Effector memory CD8-positive, alpha-beta T cell (primary cell): ENCODE measurements at regions not wholly inside any gene's neighbourhood (a gene's known extent, or its start where the extent isn't known, plus 50 kb on each side); places are given as distances from the start of the nearest gene placed in this dataset.

Source experiments
- ATAC-seq: fragments of 150-1000 bp; cut with Tn5 transposase; replicated peaks from 2 replicates; pipeline ENCODE4 v1.10.0; 2021; ENCODE audit warnings: mild to moderate bottlenecking, moderate library complexity
- DNase-seq, 3 experiments: peaks; one replicate each; pipeline ENCODE4 v3.0.0; 2021
- H3K27ac Mint-ChIP-seq, 2 donors: one replicate each; pipeline ENCODE4 v1.8.0; 2022; ENCODE audit warnings: mild to moderate bottlenecking in 2 of 2, mixed read lengths in 2 of 2, moderate library complexity in 2 of 2
- H3K27me3 Mint-ChIP-seq, 2 donors: one replicate each; pipeline ENCODE4 v1.8.0; 2022; ENCODE audit warnings: mixed read lengths in 2 of 2
- H3K36me3 Mint-ChIP-seq: one replicate; pipeline ENCODE4 v1.8.0; 2022; ENCODE audit warnings: mild to moderate bottlenecking, moderate library complexity, mixed read lengths; ENCODE audit not compliant: insufficient read depth
- H3K4me1 Mint-ChIP-seq, 2 donors: one replicate each; pipeline ENCODE4 v1.8.0; 2022; ENCODE audit warnings: low read depth in 2 of 2, mixed read lengths in 2 of 2
- H3K4me3 Mint-ChIP-seq, 2 donors: one replicate each; pipeline ENCODE4 v1.8.0; 2022; ENCODE audit warnings: mild to moderate bottlenecking in 2 of 2, mixed read lengths in 2 of 2, moderate library complexity in 2 of 2
- H3K9me3 Mint-ChIP-seq, 2 donors: one replicate each; pipeline ENCODE4 v1.8.0; 2022; ENCODE audit warnings: mixed read lengths in 2 of 2

DNA sequence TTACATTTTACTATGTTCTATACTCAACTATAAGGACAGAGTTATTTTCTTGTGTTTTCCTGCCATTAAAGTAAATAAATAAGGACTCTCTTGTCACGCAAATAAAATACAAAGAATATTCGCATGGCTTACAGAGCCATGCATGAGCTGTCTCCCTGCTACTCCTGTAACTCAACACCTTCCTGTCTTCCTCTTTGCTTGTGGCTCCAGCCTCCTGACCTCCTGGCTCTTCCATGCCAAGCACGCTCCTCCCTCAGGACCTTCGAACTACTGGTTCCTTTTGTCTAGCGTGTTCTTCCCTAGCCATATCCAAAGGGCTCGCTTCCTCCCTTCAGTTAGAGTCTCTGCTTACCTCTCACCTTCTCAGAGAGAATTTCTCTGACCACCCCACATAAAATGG is 124.3 kb upstream of the TMC3 start:
- Mint-ChIP-seq H3K9me3 (no peaks in the 10 kb centered on the region), H3K36me3 (no peaks in the 10 kb centered on the region), H3K4me1 (no peaks in the 10 kb centered on the region), H3K27ac (no peak overlapping the region), H3K27me3 (peaks cover 32 to 62% of the 10 kb centered on the region in 2 donors), H3K4me3 (no peak overlapping the region)
- ATAC-seq (no peak), DNase-seq (no peak)

- DNase-seq (no peak), ATAC-seq (no peak)
- no peak overlapping the region for H3K4me3 Mint-ChIP-seq
- H3K4me1 Mint-ChIP-seq, result no peaks in the 10 kb centered on the region
- peaks cover 43 to 66% of the 10 kb centered on the region in 2 donors for H3K27me3 Mint-ChIP-seq
- no peak overlapping the region for H3K27ac Mint-ChIP-seq
- no peaks in the 10 kb centered on the region for H3K9me3 Mint-ChIP-seq
- H3K36me3 Mint-ChIP-seq, result no peaks in the 10 kb centered on the region
Measured at GRCh38 chr15:81497238-81497637, 123.2 kb upstream of the TMC3 start.

DNA sequence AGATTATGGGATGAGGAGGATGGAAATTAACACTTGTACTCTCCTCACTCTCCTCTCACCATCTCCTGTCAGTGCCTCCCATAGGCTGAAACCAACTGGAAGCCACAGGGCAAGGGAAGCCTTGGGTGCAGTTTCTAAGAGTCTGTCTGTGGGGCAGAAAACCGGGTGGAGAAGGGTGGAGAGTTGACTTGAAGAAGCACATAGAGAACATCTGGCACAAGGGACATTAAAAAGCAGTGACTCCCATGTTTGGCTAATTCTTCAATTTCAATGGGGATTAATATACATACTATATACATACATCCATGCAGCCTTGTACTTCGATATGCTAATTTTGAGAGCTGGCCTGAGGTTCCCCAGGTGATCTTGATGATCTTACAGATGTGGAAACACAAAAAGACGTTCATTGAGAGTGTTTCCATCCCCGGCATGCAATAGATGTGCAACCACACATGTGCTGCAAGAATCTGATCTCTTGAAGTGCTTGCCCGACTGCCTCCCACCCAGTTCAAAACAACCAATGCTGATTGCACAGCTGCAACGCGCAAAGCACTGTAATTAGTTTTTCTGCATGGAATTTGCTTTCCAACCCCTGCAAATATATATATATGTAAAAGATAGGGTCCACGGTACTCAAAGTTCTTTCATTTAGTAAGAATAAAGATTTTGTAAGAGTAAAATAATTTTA is 121.9 kb upstream of the TMC3 start:
- DNase-seq, result no peak
- H3K36me3 Mint-ChIP-seq, result no peaks in the 10 kb centered on the region
- no peak overlapping the region for H3K27ac Mint-ChIP-seq
- peaks cover 55 to 74% of the 10 kb centered on the region in 2 donors for H3K27me3 Mint-ChIP-seq
- no peaks in the 10 kb centered on the region for H3K9me3 Mint-ChIP-seq
- no peak for ATAC-seq
- H3K4me1 Mint-ChIP-seq, result no peaks in the 10 kb centered on the region
- no peak overlapping the region for H3K4me3 Mint-ChIP-seq

- Mint-ChIP-seq H3K4me1 (no peaks in the 10 kb centered on the region), H3K9me3 (no peaks in the 10 kb centered on the region), H3K27ac (no peak overlapping the region), H3K27me3 (peaks cover 62 to 76% of the 10 kb centered on the region in 2 donors), H3K4me3 (no peak overlapping the region), H3K36me3 (no peaks in the 10 kb centered on the region)
- ATAC-seq (no peak), DNase-seq (no peak)
Measured at GRCh38 chr15:81492969-81493645, 119.1 kb upstream of the TMC3 start.

- H3K36me3 Mint-ChIP-seq, result no peaks in the 10 kb centered on the region
- no peaks in the 10 kb centered on the region for H3K4me1 Mint-ChIP-seq
- H3K27me3 Mint-ChIP-seq, result peaks cover 60 to 72% of the 10 kb centered on the region in 2 donors
- ATAC-seq (no peak), DNase-seq (no peak)
- H3K9me3 Mint-ChIP-seq, result no peaks in the 10 kb centered on the region
- H3K27ac Mint-ChIP-seq, result no peak overlapping the region
- no peak overlapping the region for H3K4me3 Mint-ChIP-seq
Measured at GRCh38 chr15:81492331-81492968, 118.4 kb upstream of the TMC3 start.

GRCh38 chr15:81491414-81492096 is 117.5 kb upstream of the TMC3 start:
- Mint-ChIP-seq H3K4me3 (no peak overlapping the region), H3K36me3 (no peaks in the 10 kb centered on the region), H3K27ac (no peak overlapping the region), H3K4me1 (no peaks in the 10 kb centered on the region), H3K27me3 (peaks cover 58 to 69% of the 10 kb centered on the region in 2 donors), H3K9me3 (no peaks in the 10 kb centered on the region)
- ATAC-seq, result no peak
- DNase-seq, result no peak

DNA sequence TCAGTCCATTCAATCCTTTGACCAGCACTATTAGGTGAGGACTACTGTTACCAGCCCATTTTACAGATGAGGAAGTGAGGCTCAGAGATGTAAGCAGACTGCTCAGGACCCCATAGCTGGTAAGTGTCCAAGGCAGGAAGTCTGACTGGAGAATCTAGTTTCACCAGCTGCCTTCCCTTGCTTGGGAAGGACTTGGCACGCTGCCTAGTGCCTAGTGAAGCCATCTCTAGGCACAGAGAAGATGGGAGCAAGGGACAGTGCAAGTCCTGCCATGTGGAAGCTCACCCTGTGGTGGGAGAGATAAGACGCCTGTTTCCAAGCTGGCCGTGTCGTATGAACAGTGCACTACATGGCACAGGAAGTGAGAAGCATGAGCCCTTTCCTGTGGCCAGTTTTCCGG is 111.8 kb upstream of the TMC3 start:
- no peak for DNase-seq
- peaks cover 23 to 25% of the 10 kb centered on the region in 2 donors for H3K27me3 Mint-ChIP-seq

GRCh38 chr15:81484086-81484955 is 110.3 kb upstream of the TMC3 start:
- no peak overlapping the region for H3K27ac Mint-ChIP-seq

More for the DNA sequence above, 111.8 kb upstream of the TMC3 start:
- Mint-ChIP-seq H3K4me3 (no peak overlapping the region), H3K36me3 (no peaks in the 10 kb centered on the region), H3K27ac (no peak overlapping the region), H3K4me1 (no peaks in the 10 kb centered on the region), H3K9me3 (no peaks in the 10 kb centered on the region)
- no peak for ATAC-seq

GRCh38 chr15:81483496-81483895 is 109.5 kb upstream of the TMC3 start:
- Mint-ChIP-seq H3K4me3 (no peak overlapping the region), H3K36me3 (no peaks in the 10 kb centered on the region), H3K27me3 (peaks cover 14 to 29% of the 10 kb centered on the region in 2 donors), H3K27ac (no peak overlapping the region), H3K9me3 (no peaks in the 10 kb centered on the region), H3K4me1 (no peaks in the 10 kb centered on the region)
- DNase-seq (no peak), ATAC-seq (no peak)

More at GRCh38 chr15:81484086-81484955, 110.3 kb upstream of the TMC3 start:
- ATAC-seq (no peak), DNase-seq (no peak)
- no peaks in the 10 kb centered on the region for H3K36me3 Mint-ChIP-seq
- H3K9me3 Mint-ChIP-seq, result no peaks in the 10 kb centered on the region
- H3K4me3 Mint-ChIP-seq, result no peak overlapping the region
- peaks cover 18 to 26% of the 10 kb centered on the region in 2 donors for H3K27me3 Mint-ChIP-seq
- H3K4me1 Mint-ChIP-seq, result no peaks in the 10 kb centered on the region

- Mint-ChIP-seq H3K27me3 (peaks cover 4 to 23% of the 10 kb centered on the region in 2 donors), H3K36me3 (no peaks in the 10 kb centered on the region), H3K4me3 (no peak overlapping the region), H3K4me1 (no peaks in the 10 kb centered on the region), H3K9me3 (no peaks in the 10 kb centered on the region), H3K27ac (no peak overlapping the region)
- ATAC-seq (no peak), DNase-seq (no peak)
Measured at GRCh38 chr15:81481346-81481745, 107.3 kb upstream of the TMC3 start.

- peak overlapping the region in 1 of 2 donors; percentile 20 for H3K4me3 Mint-ChIP-seq
- H3K27ac Mint-ChIP-seq, result no peak overlapping the region
- ATAC-seq (peak; percentile 32), DNase-seq (peak; percentile 30 to 43 (median 39))
- H3K27me3 Mint-ChIP-seq, result peaks cover 0 to 21% of the 10 kb centered on the region in 2 donors
- no peaks in the 10 kb centered on the region for H3K36me3 Mint-ChIP-seq
- no peaks in the 10 kb centered on the region for H3K4me1 Mint-ChIP-seq
- no peaks in the 10 kb centered on the region for H3K9me3 Mint-ChIP-seq
Measured at GRCh38 chr15:81480645-81481053, 106.6 kb upstream of the TMC3 start.

GRCh38 chr15:81478354-81478753 is 104.3 kb upstream of the TMC3 start:
- no peak overlapping the region for H3K27ac Mint-ChIP-seq
- H3K4me3 Mint-ChIP-seq, result no peak overlapping the region
- no peaks in the 10 kb centered on the region for H3K9me3 Mint-ChIP-seq
- DNase-seq (no peak), ATAC-seq (no peak)
- H3K36me3 Mint-ChIP-seq, result no peaks in the 10 kb centered on the region
- H3K27me3 Mint-ChIP-seq, result peaks cover 5 to 32% of the 10 kb centered on the region in 2 donors
- H3K4me1 Mint-ChIP-seq, result no peaks in the 10 kb centered on the region

- DNase-seq, result no peak
- H3K36me3 Mint-ChIP-seq, result no peaks in the 10 kb centered on the region
- H3K27me3 Mint-ChIP-seq, result peaks cover 29 to 49% of the 10 kb centered on the region in 2 donors
- H3K4me1 Mint-ChIP-seq, result no peaks in the 10 kb centered on the region
- H3K9me3 Mint-ChIP-seq, result no peaks in the 10 kb centered on the region
- no peak overlapping the region for H3K27ac Mint-ChIP-seq
- ATAC-seq, result no peak
- no peak overlapping the region for H3K4me3 Mint-ChIP-seq
Measured at GRCh38 chr15:81475926-81476325, 101.9 kb upstream of the TMC3 start.
